Caki2 (cell line): ENCODE measurements at regions not wholly inside any gene's neighbourhood (a gene's known extent, or its start where the extent isn't known, plus 50 kb on each side); places are given as distances from the start of the nearest gene placed in this dataset.

Experiments
- DNase-seq: peaks from one replicate; pipeline ENCODE4 v3.0.0-alpha.2; 2015; ENCODE audit warnings: low read depth
- in situ Hi-C: cut with HindIII; loops from 2 replicates; pipeline ENCODE4 v1.10.0; 2016; ENCODE audit warnings: low sequenced_read_pairs, low pct_unique_long_range_greater_than_20kb, mixed read lengths

DNA sequence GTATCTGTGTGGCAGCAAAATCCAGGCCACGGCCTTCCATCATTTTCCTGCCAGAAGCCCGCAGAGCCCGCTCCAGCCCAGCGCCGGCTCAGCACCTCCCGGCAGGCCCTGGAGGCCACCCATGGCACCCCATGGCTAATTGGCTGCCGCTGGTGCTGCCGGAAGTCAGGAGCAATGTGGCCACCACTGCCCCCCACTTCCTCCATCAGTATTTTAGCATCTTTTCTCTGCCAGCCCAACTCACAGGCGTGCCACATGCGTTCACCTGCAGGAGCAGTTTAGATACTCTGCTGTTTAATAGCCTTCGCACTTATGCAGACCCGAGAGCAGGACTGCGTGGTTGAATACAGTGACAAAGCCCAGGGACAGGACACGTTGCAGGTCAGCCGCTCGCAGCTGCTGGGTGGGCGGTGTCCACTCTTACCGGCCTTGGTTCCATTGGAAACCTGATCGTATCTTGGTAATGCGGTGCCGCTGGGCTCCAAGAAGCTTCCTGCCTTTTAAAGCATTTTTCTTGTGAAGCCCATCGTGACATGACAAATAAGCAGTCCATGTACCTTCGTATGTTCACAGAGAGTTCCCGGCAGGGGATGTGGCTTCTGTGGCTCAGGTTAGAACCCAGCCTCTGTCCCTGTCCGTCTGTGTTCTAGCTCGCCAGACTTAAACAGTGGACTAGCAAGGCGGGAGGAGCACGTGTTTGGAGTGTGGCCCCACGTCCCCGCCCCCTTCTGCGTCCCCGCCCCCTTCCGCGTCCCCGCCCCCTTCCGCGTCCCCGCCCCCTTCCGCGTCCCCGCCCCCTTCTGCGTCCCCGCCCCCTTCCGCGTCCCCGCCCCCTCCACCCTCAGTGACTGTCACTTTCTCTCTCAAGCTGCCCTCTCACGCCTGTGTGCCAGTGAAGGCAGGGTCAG, 162.0 kb upstream of the SOX1 start:
- DNase-seq: no peak
- in situ Hi-C loops: no loop called here

DNA sequence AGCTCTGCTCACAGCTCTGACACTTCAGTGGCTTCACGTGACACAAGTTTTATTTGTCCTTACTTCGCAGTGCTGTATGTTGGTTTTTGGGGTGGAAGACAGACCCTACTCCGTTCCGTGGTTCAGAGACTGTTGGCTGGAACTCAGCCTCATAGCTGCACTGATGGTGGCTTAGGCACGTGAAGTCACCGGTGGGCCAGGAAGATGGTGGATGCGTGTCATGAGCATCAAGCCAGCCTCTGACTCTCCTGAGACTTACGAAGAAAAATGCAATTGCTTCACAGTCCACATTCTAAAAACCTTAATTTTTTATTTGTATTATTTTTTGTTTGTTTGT, 161.4 kb upstream of the SOX1 start:
- no peak for DNase-seq
- in situ Hi-C loops: no loop called here

DNA sequence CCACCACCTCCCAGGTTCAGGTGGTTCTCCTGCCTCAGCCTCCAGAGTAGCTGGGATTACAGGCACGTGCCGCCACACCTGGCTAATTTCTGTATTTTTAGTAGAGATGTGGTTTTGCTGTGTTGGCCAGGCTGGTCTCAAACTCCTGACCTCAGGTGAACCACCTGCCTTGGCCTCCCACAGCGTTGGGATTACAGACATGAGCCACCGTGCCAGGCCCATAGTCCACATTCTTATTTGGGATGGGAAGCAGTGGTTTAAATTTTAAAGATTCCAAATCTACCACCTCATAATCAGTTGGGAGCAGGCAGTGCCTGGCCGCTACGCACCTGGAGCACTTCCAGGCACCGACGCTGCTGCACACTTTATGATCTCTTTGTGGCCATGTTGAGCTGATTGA, 160.6 kb upstream of the SOX1 start:
- in situ Hi-C loops: no loop called here
- no peak for DNase-seq

DNA sequence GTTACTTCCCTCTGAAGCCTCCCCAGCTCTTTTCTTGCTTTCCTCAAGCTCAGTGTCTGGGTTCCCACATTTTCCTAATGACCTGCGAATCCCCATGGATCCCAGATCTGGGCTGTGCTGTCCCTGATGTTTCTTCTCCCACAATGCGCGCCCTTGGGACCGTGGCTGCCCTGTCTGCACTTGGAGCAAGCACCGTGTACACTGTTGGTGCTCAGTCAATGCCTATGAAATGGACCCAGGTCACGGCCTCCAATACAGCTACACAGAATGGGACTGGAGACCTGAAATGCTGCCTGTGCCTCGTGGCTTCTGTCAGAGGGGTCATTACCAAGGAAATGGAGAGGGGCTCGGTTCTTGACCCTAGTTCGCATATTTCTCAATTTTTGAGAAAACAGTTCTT, 160.1 kb upstream of the SOX1 start:
- DNase-seq: no peak
- in situ Hi-C loops: no loop called here

DNA sequence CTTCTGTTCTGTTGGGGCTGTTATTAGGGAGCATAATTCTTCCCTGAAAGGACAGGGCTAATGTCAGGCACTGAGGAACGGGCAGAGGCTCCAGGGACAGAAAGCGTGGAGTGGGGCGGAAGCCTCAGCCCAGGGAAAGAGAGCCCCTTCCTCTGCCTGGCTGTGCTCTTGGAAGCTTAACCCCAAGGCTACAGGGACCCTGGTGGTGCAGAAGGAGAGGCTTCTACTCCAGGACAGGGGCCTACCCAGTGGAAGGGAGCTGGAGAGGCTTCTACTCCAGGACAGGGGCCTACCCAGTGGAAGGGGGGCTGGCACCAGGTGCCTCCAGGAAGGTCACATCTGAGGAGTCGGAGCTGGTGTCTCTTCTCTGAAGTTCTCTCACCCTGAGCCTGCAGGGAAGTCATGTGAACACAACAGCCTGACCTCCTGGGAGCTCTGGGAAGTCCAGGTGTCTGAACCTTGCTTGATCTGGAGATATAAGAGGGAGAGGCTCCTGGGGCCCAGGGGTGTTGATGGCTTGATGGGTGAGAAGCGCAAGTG, 159.5 kb upstream of the SOX1 start:
- in situ Hi-C loops: no loop called here
- DNase-seq: no peak

GRCh38 chr13:111908361-111908760, 158.6 kb upstream of the SOX1 start:
- DNase-seq: no peak

GRCh38 chr13:111908981-111909380, 158.0 kb upstream of the SOX1 start:
- no peak for DNase-seq
- in situ Hi-C loops: no loop called here

More at GRCh38 chr13:111908361-111908760, 158.6 kb upstream of the SOX1 start:
- in situ Hi-C loops: no loop called here

DNA sequence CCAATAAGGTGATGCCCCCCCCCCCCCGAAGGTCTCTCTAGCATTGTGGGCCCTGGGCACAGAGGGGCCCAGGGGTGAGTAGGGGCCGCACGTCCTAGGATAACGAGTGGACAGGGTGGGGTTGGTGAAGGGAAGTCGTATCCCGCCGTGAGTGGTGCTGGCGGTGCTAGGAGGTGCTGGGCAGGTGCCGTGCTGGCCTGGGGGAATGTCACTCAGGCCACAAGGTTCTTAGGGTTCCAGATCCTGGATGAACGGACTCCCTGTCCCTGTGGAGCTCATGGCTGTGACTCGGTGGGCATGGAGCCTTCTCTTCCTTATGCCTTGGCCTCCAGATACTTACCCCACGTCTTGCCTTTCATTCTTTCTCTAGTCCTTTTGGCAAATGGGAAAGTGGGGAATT, 157.4 kb upstream of the SOX1 start:
- in situ Hi-C loops: no loop called here
- no peak for DNase-seq

GRCh38 chr13:111909971-111910671, 156.8 kb upstream of the SOX1 start:
- DNase-seq: no peak
- in situ Hi-C loops: no loop called here

DNA sequence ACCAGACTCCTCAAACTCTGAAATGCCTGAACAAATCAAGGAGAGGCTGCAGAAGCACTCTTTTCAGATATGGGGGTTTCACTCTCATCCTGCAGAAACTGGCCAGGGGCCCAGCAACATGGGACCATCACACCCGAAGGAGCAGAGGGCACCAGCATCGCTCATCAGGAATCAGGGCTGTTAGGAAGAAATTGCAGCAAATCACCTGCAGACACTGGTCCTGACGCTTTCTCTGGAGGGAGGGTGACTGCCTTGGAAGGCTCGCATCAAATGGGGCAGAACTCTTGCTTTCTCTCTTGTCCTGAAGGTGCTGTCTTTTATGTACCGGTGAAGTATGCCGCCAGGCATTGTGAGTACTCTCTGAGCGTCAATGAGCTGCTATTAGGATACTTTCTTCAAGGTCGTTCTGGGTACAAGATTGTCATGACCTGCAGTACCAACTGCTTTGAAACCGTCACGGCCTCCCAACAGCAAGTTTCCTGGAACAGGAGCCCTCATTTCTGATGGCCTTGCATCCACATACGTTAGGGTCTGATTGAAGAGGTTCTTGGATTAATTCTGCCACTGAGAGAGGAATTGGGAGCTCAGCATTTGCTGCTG, 155.7 kb upstream of the SOX1 start:
- in situ Hi-C loops: no loop called here

GRCh38 chr13:111911754-111912452, 155.0 kb upstream of the SOX1 start:
- no peak for DNase-seq
- in situ Hi-C loops: no loop called here

More for the DNA sequence above, 155.7 kb upstream of the SOX1 start:
- no peak for DNase-seq

GRCh38 chr13:111912453-111912866, 154.5 kb upstream of the SOX1 start:
- DNase-seq: no peak
- in situ Hi-C loops: no loop called here

DNA sequence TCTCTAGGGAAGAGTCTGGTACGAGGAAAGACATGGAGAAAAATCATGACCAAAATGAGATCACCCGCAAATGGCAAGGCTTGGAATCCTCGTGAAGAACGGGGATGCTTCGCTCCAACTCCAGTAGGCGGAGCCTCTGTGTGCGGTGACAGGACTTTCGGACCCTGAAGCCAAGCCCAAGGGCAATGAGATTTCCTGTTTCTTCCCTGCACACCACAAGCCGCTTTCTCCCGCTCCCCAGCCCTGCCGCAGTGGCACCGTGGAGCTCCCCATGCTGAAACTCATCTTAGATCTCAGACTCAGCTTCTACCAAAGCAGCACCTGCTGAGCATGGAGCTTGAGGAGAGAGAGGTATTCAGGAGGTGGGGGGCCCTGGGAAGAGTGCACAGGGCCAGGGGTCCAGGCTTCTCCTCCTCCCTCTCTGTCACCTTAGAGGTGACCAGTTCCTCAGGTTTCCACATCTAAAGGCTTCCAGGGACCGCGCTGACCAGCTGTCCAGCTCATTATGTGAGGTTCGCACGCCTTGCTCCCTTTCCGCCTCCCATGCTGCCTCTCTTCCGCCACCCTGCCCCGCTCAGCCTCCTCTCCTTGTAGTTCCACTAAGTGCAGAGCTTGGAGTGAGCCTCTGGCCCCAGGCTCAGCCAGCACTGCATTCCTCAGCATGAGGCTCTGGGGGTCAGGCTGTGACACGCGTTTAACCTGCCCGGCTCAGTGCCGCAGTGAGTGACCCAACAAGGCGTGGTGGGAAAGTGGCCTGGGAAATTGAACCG, 153.8 kb upstream of the SOX1 start:
- DNase-seq: no peak
- in situ Hi-C loops: no loop called here

DNA sequence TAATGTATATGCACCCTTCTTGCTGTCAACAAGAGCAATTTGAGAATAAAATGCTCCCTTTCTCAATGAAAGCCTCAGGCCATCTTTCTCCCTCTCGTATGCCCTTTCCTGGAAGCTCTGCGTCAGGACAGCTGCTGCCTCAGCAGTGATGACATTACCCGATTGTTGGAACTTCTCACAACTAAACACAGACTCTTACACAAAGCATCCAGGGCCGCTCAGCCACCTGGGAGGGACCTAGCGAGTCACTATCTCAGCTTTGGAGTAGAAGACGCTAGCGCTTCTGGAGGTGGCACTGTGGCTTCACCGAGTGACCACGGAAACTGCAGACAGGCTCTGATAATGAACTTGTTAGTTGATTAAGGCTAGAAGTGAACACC, 153.2 kb upstream of the SOX1 start:
- in situ Hi-C loops: no loop called here
- no peak for DNase-seq

GRCh38 chr13:111914241-111915103, 152.5 kb upstream of the SOX1 start:
- in situ Hi-C loops: no loop called here
- DNase-seq: no peak

GRCh38 chr13:111915104-111915551, 151.8 kb upstream of the SOX1 start:
- in situ Hi-C loops: no loop called here

DNA sequence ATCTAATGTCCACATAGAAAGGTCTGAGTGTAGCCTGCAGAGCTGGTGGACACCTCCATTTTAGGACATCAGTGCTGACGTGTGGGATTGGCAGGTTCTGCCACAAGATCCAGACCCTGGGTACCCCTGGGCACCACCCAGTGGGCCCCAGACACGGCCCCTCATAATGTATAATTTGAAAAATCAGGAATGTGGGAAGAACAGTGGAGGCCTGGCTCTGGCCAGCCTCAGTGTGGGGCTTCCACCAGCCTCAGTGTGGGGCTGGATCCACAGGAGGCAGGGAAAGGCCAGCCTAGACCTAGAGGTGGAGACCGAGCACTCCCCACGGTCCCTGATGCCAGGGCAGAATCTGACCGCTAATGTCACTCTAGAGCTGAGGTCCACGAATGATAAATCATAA, 150.7 kb upstream of the SOX1 start:
- in situ Hi-C loops: no loop called here
- DNase-seq: no peak

More at GRCh38 chr13:111915104-111915551, 151.8 kb upstream of the SOX1 start:
- no peak for DNase-seq
